ENCODE measurements at regions not wholly inside any gene's neighbourhood (a gene's known extent, or its start where the extent isn't known, plus 50 kb on each side); places are given as distances from the start of the nearest gene placed in this dataset.

DNA sequence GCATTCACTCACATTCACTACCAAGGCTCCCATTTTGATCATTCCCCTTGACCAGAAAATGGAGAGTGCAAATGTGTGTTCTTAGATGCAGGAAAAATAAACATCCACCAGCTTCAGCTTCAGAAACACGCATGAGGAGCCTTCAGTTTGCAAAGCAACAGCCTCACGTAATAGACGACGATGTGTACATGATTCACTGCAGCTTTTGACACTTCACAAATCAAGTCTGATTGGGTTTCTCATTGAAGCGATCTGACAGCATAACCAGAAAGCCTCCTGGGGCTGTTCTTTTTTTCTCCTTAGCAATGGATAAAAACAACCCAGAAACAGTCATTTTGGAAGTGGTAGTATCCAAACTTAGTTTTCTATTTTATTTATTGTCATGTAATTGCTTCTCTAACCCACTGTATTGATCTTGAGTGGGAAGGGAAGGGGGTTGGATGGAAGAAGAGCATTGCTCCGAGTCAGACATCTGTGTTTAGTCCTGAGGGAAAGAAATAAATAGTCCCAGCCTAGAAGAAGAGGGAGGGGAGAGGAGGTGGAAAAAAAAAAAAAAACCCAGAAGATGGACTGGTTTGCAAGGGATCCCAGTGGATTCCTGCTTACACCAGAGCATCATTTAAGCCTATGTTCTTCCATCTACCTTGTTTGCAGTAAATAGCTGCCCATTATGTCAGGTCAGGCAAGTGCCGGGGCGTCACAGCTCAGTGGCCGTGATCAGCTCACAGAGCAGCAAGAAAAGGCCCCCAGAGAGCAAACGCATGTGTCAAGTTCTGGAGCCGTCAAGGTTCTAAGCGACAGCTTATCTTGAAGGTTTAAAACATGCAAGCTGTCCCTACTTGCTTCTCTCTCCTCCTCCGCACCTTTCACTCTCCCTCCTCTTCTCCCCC is 190.2 kb upstream of the SNX2 start:
- Histone ChIP-seq H3K4me3 (ENCODE audit: low read depth, low read length) (no peak overlapping the region), H3K27me3 (ENCODE audit: control insufficient read depth, insufficient read depth, low read length) (no peaks in the 10 kb centered on the region), H3K36me3 (ENCODE audit: control insufficient read depth, insufficient read depth, low read length) (no peaks in the 10 kb centered on the region)
- DNase-seq (ENCODE audit: low read depth): no peak
- no peak for FAIRE-seq
- TF ChIP-seq, protein P1, sequence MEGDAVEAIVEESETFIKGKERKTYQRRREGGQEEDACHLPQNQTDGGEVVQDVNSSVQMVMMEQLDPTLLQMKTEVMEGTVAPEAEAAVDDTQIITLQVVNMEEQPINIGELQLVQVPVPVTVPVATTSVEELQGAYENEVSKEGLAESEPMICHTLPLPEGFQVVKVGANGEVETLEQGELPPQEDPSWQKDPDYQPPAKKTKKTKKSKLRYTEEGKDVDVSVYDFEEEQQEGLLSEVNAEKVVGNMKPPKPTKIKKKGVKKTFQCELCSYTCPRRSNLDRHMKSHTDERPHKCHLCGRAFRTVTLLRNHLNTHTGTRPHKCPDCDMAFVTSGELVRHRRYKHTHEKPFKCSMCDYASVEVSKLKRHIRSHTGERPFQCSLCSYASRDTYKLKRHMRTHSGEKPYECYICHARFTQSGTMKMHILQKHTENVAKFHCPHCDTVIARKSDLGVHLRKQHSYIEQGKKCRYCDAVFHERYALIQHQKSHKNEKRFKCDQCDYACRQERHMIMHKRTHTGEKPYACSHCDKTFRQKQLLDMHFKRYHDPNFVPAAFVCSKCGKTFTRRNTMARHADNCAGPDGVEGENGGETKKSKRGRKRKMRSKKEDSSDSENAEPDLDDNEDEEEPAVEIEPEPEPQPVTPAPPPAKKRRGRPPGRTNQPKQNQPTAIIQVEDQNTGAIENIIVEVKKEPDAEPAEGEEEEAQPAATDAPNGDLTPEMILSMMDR (IDR thresholded peaks at IDR 0.05; ENCODE audit: insufficient read depth, low read length, severe bottlenecking): no peak

DNA sequence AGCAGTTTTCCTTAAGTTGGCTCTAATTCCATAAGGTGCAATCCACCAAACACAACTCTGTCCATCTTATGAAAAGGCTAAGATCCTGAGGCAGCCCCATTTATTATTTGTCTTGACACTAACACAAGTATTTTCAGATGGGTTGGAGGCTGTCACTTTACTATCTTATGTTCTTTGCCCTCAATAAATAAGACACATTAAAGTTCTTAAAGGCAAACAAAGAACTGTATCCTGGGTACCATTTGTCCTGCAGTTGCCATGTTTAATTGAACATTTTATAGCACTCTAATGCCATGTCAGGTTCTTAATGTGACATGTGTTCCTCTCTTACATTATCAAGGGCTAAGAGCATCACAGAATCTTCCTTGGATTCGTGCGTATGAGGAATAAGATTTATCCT is 189.5 kb upstream of the SNX2 start:
- H3K27me3 ChIP-seq (ENCODE audit: control insufficient read depth, insufficient read depth, low read length): no peaks in the 10 kb centered on the region
- FAIRE-seq (no peak), DNase-seq (ENCODE audit: low read depth) (no peak)
- no peaks in the 10 kb centered on the region for H3K36me3 ChIP-seq (ENCODE audit: control insufficient read depth, insufficient read depth, low read length)
- TF ChIP-seq, protein P1 (IDR thresholded peaks at IDR 0.05; ENCODE audit: insufficient read depth, low read length, severe bottlenecking): no peak
- no peak overlapping the region for H3K4me3 ChIP-seq (ENCODE audit: low read depth, low read length)

DNA sequence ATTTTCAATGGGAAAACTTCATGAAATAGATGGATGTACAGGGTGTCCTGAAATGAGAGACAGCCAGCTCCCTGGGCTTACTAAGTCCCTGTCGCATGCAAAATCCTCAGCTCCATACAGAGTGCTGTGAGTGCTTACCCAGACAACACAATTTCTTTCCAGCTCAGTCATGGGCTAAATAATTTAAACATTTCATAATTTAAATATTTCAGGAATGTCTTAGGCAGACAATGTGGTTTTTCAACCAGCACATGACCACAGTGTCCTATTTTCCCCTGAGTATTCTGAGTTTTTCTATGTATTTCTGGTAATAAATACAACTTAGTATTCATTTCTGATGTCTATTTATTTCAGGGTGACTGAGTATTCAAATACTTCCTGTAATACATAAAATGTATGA is 188.5 kb upstream of the SNX2 start:
- no peak for FAIRE-seq
- no peaks in the 10 kb centered on the region for H3K36me3 ChIP-seq (ENCODE audit: control insufficient read depth, insufficient read depth, low read length)

DNA sequence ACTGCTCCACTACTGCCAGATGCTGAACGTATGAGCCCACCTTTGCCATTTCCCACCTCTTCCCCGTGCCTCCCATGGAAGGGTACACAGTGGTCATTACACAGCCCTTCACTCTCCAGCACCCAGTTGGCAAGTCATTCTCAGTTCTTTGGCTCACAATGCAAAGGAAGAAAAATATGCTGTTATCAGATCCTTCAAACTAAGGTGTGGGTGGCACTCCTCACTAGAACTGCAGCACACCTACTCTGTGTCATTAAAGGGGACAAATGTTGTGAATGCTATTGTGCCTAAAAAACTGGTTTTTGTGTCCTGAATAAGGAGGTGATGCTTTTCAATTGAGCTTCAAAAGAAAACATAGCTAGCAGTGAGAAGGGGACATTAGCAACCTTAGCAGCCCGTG is 183.1 kb upstream of the SNX2 start:
- Histone ChIP-seq H3K4me3 (ENCODE audit: low read depth, low read length) (no peak overlapping the region), H3K27me3 (ENCODE audit: control insufficient read depth, insufficient read depth, low read length) (no peaks in the 10 kb centered on the region), H3K36me3 (ENCODE audit: control insufficient read depth, insufficient read depth, low read length) (no peaks in the 10 kb centered on the region)
- TF ChIP-seq, protein P1 (IDR thresholded peaks at IDR 0.05; ENCODE audit: insufficient read depth, low read length, severe bottlenecking): no peak
- FAIRE-seq (no peak), DNase-seq (ENCODE audit: low read depth) (no peak)

More for the DNA sequence above, 188.5 kb upstream of the SNX2 start:
- no peak for DNase-seq (ENCODE audit: low read depth)
- no peaks in the 10 kb centered on the region for H3K27me3 ChIP-seq (ENCODE audit: control insufficient read depth, insufficient read depth, low read length)
- TF ChIP-seq, protein P1 (IDR thresholded peaks at IDR 0.05; ENCODE audit: insufficient read depth, low read length, severe bottlenecking): no peak
- no peak overlapping the region for H3K4me3 ChIP-seq (ENCODE audit: low read depth, low read length)

DNA sequence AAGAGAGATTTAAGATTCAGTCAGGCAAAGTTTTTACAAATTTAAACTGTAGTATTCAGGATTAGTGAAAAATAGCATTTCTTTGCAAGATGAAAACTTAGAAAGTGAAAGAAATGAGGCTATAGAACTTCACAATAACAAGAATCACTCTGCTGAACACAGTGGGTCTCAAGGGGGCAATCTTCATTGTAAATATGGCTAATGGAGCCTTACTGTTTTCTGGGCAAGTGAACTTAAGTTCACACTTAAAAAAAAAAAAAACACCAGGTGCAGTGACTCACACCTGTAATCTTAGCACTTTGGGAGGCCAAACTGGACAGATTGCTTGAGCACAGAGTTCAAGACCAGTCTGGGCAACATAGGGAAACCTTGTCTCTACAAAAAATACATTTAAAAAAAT is 175.9 kb upstream of the SNX2 start:
- H3K27me3 ChIP-seq (ENCODE audit: control insufficient read depth, insufficient read depth, low read length): no peaks in the 10 kb centered on the region
- no peaks in the 10 kb centered on the region for H3K36me3 ChIP-seq (ENCODE audit: control insufficient read depth, insufficient read depth, low read length)
- no peak overlapping the region for H3K4me3 ChIP-seq (ENCODE audit: low read depth, low read length)
- DNase-seq (ENCODE audit: low read depth) (no peak), FAIRE-seq (no peak)
- TF ChIP-seq, protein P1 (IDR thresholded peaks at IDR 0.05; ENCODE audit: insufficient read depth, low read length, severe bottlenecking): no peak

Measured in bronchial epithelial cell (primary cell).